MCF 10A (cell line): ENCODE measurements at regions not wholly inside any gene's neighbourhood (a gene's known extent, or its start where the extent isn't known, plus 50 kb on each side); places are given as distances from the start of the nearest gene placed in this dataset.

Source experiments
- BruUV-seq: library from RNA; stranded (reverse); fragments of 400-500 nt; replicated peaks from 2 replicates; lab custom pipeline; 2021; lab: Mats Ljungman, UMichigan
- CTCF ChIA-PET: fragments of 300-600 bp; sonication (Branson Sonifier 250); formaldehyde crosslinking; extraction: SDS; loops from one replicate; lab custom pipeline; 2021; ENCODE audit warnings: antibody characterized with exemption, inconsistent platforms; lab: Yijun Ruan, JAX
- POLR2A ChIA-PET: fragments of 300-600, 350-650 bp; sonication (Branson Sonifier 250); formaldehyde crosslinking; extraction: SDS; loops from one replicate; lab custom pipeline; 2020; ENCODE audit warnings: antibody characterized with exemption, inconsistent platforms; lab: Yijun Ruan, JAX
- DNase-seq: peaks from one replicate; pipeline ENCODE4 v3.0.0-alpha.2; 2018; ENCODE audit not compliant: unreplicated experiment
- H3K27ac Mint-ChIP-seq: one replicate; pipeline ENCODE4 v1.8.0; 2022; ENCODE audit warnings: mild to moderate bottlenecking, low read depth, mixed read lengths; ENCODE audit not compliant: unreplicated experiment
- H3K27me3 Mint-ChIP-seq: one replicate; pipeline ENCODE4 v1.8.0; 2022; ENCODE audit warnings: mixed read lengths; ENCODE audit not compliant: insufficient read depth, unreplicated experiment
- H3K36me3 Mint-ChIP-seq: one replicate; pipeline ENCODE4 v1.8.0; 2022; ENCODE audit warnings: mild to moderate bottlenecking, moderate library complexity, mixed read lengths; ENCODE audit not compliant: insufficient read depth, unreplicated experiment
- H3K4me1 Mint-ChIP-seq: one replicate; pipeline ENCODE4 v1.8.0; 2022; ENCODE audit warnings: mixed read lengths; ENCODE audit not compliant: insufficient read depth, unreplicated experiment
- H3K4me3 Mint-ChIP-seq: one replicate; pipeline ENCODE4 v1.8.0; 2022; ENCODE audit warnings: mild to moderate bottlenecking, moderate library complexity, mixed read lengths; ENCODE audit not compliant: unreplicated experiment
- H3K9me3 Mint-ChIP-seq: one replicate; pipeline ENCODE4 v1.8.0; 2022; ENCODE audit warnings: mixed read lengths; ENCODE audit not compliant: unreplicated experiment
- CTCF ChIP-seq: fragments of 200-600 bp; IDR thresholded peaks from one replicate; pipeline ENCODE4 v1.8.0; 2022; ENCODE audit warnings: antibody characterized with exemption, mild to moderate bottlenecking; ENCODE audit not compliant: unreplicated experiment
- intact Hi-C: fragments of 100-400 bp; cut with micrococcal nuclease; formaldehyde crosslinking; loops from 2 replicates; pipeline ENCODE4 v1.14.1; 2022

GRCh38 chr15:70165716-70166284 is 68.1 kb upstream of the TLE3 start:
- no peak for DNase-seq
- H3K27ac Mint-ChIP-seq = no peak overlapping the region
- POLR2A ChIA-PET = interaction anchor here (1.5 kb wide), 1 partner anchor 8 kb away, joined by 4 read pairs; no protein-coding TSS in a partner anchor
- intact Hi-C loops = no loop called here
- no TSS peak for BruUV-seq
- no peaks in the 10 kb centered on the region for H3K4me1 Mint-ChIP-seq
- CTCF ChIA-PET = no interaction called here
- no peaks in the 10 kb centered on the region for H3K27me3 Mint-ChIP-seq
- no peaks in the 10 kb centered on the region for H3K36me3 Mint-ChIP-seq
- no peak overlapping the region for H3K4me3 Mint-ChIP-seq
- no peaks in the 10 kb centered on the region for H3K9me3 Mint-ChIP-seq
- TF ChIP-seq CTCF = no peak

GRCh38 chr15:70164910-70165715 is 67.4 kb upstream of the TLE3 start:
- ChIA-PET POLR2A (interaction anchor here (1.5 kb wide), 1 partner anchor 9 kb away, joined by 4 read pairs; no protein-coding TSS in a partner anchor), CTCF (no interaction called here)
- TF ChIP-seq CTCF = no peak
- H3K27ac Mint-ChIP-seq = no peak overlapping the region
- no peaks in the 10 kb centered on the region for H3K9me3 Mint-ChIP-seq
- H3K36me3 Mint-ChIP-seq = no peaks in the 10 kb centered on the region
- no peak overlapping the region for H3K4me3 Mint-ChIP-seq
- DNase-seq = no peak
- intact Hi-C loops = no loop called here
- no TSS peak for BruUV-seq
- H3K27me3 Mint-ChIP-seq = no peaks in the 10 kb centered on the region
- H3K4me1 Mint-ChIP-seq = peaks cover 5% of the 10 kb centered on the region

- H3K4me3 Mint-ChIP-seq = no peak overlapping the region
- DNase-seq = no peak
- H3K27me3 Mint-ChIP-seq = no peaks in the 10 kb centered on the region
- intact Hi-C loops = no loop called here
- no peak overlapping the region for H3K27ac Mint-ChIP-seq
- POLR2A ChIA-PET = interaction anchor here (1.5 kb wide), 1 partner anchor 10 kb away, joined by 4 read pairs; no protein-coding TSS in a partner anchor
- no peaks in the 10 kb centered on the region for H3K9me3 Mint-ChIP-seq
- CTCF ChIA-PET = no interaction called here
- no TSS peak for BruUV-seq
- H3K36me3 Mint-ChIP-seq = no peaks in the 10 kb centered on the region
- peaks cover 12% of the 10 kb centered on the region for H3K4me1 Mint-ChIP-seq
- TF ChIP-seq CTCF = no peak
Observed at GRCh38 chr15:70164156-70164900, 66.6 kb upstream of the TLE3 start.
